Fibroblast of skin of left quadriceps (primary cell): ENCODE measurements at regions not wholly inside any gene's neighbourhood (a gene's known extent, or its start where the extent isn't known, plus 50 kb on each side); places are given as distances from the start of the nearest gene placed in this dataset.
"Not testable (repeated sequence)": the region's sequence is repeated elsewhere in the genome, so short reads cannot be mapped to it uniquely, and the experiment has no call there.

Experiments used
- DNase-seq, 2 experiments: peaks; one replicate each; pipeline ENCODE4 v3.0.0-alpha.2; 2013; ENCODE audit warnings: low read depth in 2 of 2

GRCh38 chr19:28294975-28295374 lies 918.0 kb downstream of the UQCRFS1 start:
- not testable (repeated sequence) for DNase-seq

GRCh38 chr19:28294395-28294794 lies 918.6 kb downstream of the UQCRFS1 start:
- no peak for DNase-seq

GRCh38 chr19:28293685-28294084 lies 919.3 kb downstream of the UQCRFS1 start:
- DNase-seq, result no peak

- no peak for DNase-seq
Observed at GRCh38 chr19:28292822-28293500, 920.0 kb downstream of the UQCRFS1 start.

GRCh38 chr19:28291874-28292273 lies 921.1 kb downstream of the UQCRFS1 start:
- no peak for DNase-seq

- no peak for DNase-seq
Observed at GRCh38 chr19:28290963-28291657, 921.8 kb downstream of the UQCRFS1 start.

- DNase-seq, result peak in 1 of 2 experiments; percentile 44
Observed at GRCh38 chr19:28289295-28290063, 923.5 kb downstream of the UQCRFS1 start.

GRCh38 chr19:28288572-28289264 lies 924.2 kb downstream of the UQCRFS1 start:
- no peak for DNase-seq

- no peak for DNase-seq
Observed at GRCh38 chr19:28285917-28286316, 927.0 kb downstream of the UQCRFS1 start.

GRCh38 chr19:28285078-28285477 lies 927.9 kb downstream of the UQCRFS1 start:
- DNase-seq, result no peak

- DNase-seq, result no peak
Observed at GRCh38 chr19:28284389-28284788, 928.6 kb downstream of the UQCRFS1 start.

GRCh38 chr19:28283592-28283991 lies 929.4 kb downstream of the UQCRFS1 start:
- no peak for DNase-seq

- no peak for DNase-seq
Observed at GRCh38 chr19:28281676-28282075, 931.3 kb downstream of the UQCRFS1 start.

GRCh38 chr19:28264556-28264955 lies 948.4 kb downstream of the UQCRFS1 start:
- DNase-seq, result no peak

GRCh38 chr19:28258829-28259228 lies 954.1 kb downstream of the UQCRFS1 start:
- no peak for DNase-seq

GRCh38 chr19:28257396-28257795 lies 955.6 kb downstream of the UQCRFS1 start:
- DNase-seq, result no peak

GRCh38 chr19:28247243-28247642 lies 965.7 kb downstream of the UQCRFS1 start:
- no peak for DNase-seq

- DNase-seq, result no peak
Observed at GRCh38 chr19:28245937-28246336, 967.0 kb downstream of the UQCRFS1 start.

- no peak for DNase-seq
Observed at GRCh38 chr19:28244966-28245365, 968.0 kb downstream of the UQCRFS1 start.

- peak; percentile 9 to 12 for DNase-seq
Observed at GRCh38 chr19:28242317-28242927, 970.5 kb downstream of the UQCRFS1 start.

GRCh38 chr19:28239270-28239669 lies 973.7 kb downstream of the UQCRFS1 start:
- no peak for DNase-seq
